HG03280 (cell line): ENCODE measurements at regions not wholly inside any gene's neighbourhood (a gene's known extent, or its start where the extent isn't known, plus 50 kb on each side); places are given as distances from the start of the nearest gene placed in this dataset.

Experiments used
- ATAC-seq: cut with Tn5 transposase; IDR thresholded peaks from one replicate; pipeline ENCODE4 v1.9.1; 2021; ENCODE audit warnings: mild to moderate bottlenecking, moderate library complexity; ENCODE audit not compliant: unreplicated experiment

DNA sequence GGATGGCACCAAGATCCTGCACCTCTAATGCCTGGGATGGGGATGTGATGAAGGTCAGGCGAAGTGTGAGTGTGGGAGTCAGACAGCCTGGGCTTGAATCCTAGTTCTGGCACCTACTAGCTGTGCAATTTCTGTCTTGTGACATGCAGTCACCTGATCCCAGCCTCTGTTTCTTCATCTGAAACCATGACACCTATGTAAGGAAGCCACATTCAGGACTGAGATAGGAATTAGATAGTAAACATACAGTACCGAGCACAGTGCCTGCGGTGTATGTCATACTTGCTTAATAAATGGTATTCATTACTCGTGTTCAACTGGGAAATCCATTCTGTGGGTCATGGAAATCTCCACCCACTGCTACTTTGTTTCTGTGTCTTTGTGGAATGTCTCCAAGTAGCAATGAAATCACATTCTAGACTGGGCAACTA lies 140.6 kb upstream of the STC2 start:
- ATAC-seq: no peak

DNA sequence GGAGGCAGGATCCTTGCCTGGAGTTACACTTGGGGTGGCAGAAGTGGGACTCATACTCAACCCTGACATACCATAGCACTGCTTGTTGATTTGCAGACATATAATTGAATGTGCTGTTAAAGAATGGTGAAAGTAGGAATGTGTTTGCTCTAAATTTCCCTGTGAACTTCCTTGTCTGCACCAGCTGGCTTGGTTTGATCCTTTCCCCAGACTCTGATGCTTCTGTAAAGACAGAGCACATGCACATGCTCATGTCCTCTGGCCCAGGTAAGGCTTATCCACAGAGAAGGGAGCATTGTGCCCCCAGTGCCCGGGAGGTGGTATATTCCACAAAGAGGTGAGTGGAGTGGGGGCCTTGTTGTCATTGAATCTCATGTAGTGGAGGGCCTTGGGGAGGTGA lies 138.0 kb upstream of the STC2 start:
- no peak for ATAC-seq

DNA sequence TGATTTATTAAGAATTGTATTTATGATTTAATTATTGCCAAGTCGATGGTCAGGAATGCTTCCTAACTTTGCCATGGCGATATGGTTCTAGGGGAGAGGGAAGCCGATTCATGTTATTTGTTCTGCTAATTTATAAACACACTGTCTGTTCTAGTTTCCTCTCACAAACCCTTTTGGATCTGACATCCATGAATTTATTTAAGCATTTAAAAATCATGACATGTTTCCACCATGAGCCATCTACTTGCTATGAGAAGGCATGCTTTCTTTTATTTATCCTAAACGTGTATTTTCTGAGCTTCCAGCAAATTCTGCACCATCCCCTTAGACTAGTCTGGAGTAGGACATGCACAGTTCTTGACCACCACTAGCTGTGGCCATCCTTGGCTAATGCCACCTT lies 136.6 kb upstream of the STC2 start:
- ATAC-seq: no peak

DNA sequence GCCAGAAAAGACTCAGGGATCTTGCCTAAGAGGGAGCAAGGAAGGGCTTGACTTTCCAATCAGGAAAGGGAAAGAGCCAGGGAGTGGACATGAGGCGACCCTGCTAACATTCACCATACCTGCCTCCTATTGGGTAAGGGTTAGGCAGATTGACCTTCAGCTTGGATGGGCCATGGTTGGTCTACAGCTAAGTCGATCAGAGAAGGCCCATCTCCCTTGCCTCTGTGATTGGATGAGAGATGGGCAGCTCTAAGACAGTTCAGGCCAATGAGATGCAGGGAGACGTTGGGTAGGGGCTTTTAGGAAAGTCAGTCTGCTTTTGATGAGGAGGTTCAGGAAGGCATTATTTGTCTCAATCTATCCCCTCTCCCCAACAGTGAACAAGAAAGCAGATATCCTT lies 135.0 kb upstream of the STC2 start:
- ATAC-seq: no peak

DNA sequence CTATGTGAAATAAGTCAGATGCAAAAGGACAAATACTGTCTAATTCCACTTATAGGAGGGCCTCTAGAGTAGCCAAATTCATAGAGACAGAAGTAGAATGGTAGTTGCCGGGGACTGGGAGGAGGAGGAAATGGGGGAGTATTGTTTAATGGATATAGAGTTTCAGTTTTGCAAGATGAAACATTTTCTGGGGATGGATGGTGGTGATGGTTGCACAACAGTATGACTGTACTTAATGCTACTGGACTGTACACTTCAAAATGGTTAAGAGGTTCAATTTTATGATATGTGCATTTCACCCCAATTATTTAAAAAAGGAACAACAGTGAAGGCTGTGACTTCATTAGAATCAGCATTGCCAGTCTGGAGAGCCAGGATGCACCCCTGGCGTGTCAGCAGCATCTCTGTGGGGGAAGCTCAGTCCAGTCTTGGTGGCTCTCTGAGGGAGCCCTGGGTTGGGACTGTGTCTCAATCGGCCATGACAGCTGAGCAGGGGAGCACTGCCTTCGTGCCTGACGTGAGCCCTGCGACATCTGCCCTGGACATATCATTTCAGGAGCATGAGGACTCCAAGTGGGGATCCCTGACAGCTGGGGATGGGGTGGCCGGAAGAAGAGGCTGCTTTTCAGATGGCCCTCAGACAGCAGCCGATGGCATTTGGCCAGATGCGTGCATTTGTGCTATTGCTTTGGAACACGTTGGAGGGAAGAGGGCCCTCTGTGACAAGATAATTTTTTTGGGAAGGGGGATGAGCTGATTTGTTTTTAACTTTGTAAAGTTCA lies 130.8 kb upstream of the STC2 start:
- no peak for ATAC-seq

DNA sequence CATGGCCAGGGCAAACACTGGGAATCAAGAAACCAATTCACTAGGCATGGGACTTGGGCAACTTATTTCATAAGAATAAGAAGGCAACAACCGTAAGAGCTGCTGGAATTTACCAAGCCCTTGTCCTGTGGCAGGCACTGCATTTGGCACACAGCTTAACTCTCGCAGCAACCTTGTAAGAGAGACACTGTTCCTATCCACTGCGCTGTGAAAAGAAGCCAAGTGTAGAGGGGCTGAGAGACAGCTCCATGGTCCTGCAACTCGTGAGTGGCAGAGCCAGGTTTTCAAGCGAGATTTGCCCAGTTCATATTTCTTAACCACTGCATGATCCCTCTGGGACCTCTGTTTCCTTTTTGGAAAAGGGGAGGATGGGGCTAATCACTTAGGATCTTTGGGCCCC lies 129.3 kb upstream of the STC2 start:
- no peak for ATAC-seq

DNA sequence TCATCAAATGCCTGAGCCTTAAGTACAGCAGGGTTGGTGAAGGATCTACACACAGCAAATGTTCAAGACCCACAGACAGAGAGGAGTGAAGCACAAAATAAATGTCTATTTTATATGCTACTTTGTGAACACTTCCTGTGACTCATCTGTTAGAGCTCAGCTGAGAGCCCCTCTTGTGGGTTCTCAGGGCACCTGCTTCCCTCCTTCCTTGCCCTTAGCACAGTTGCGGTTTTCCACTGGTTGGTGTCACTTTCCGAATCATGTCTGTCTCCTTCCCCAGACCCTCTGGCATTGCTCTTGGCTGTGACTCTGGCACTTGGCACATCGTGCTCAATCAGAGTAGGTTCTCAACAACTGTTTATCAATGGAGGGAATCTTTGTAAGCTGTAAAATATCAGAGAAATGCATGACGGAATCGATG lies 128.5 kb upstream of the STC2 start:
- no peak for ATAC-seq

DNA sequence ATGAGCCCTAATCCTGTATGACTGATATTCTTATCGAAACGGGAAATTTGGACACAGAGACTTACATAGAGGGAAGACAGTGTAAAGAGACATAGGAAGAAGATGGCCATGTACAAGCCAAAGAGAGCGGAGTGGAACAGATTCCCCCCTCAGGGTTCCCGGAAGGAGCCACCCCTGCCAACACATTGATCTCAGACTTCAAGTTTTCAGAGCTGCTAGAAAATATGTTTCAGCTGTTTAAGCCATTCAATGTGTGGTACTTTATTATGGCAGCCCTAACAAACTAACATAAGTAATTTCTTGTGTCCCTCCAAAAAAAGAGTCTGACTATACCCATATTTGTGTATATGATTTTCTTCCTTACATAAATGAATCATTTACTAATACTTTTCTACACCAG lies 128.0 kb upstream of the STC2 start:
- ATAC-seq: no peak

DNA sequence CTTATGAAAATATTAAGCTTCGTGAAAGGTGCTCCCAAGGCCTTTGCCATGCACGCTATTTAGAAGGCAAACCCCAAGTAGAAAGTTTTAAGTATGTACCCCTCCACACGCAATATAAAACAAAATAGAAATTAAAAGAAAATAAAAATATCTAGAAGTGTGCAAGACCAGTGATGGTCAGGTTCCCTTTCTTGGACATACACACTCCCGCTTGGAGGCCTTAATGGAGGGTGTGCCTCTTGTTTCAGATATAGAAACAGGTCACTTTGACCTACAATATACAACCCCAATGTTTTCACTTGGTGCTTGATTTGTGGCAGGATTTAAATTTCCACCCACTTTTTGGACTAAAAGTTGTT lies 127.4 kb upstream of the STC2 start:
- ATAC-seq: no peak

DNA sequence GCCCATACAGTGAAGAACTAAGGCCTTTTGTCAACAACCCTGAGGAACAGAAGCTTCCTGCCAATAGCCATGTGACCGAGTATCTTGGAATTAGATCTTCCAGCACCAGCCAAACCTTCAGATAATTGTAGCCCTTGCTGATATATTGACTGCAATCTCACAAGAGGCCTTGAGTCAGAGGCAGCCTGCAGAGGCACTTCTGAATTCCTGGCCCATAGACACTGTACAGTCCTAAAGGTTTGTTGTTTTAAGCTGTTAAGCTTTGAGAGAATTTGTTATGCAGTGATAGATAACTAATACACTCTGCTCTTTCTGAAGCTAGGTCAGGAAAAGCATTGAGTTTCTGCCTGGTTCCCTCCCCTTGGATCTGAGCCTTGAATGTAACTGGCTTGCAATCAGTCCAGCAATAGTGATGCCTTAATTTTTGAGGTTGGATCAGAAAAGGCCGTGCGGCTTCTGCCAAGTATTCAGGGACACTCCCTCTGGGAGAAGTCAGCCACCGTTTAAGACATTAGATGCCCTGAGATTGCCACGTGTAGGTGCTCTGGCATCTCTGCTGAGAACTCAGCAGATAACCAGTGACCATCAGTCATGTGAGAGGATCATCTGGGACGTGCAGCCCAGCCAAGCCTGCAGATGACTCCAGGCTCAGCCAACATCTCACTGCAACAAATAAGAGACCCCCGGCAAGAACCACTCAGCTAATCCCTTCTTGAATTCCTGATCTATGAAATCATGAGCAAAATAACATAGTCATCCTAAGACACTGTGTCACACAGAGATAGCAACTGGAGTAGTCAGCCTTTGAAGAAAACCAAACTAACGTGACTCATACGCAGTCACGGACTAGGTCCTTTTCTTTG lies 126.8 kb upstream of the STC2 start:
- ATAC-seq: no peak

DNA sequence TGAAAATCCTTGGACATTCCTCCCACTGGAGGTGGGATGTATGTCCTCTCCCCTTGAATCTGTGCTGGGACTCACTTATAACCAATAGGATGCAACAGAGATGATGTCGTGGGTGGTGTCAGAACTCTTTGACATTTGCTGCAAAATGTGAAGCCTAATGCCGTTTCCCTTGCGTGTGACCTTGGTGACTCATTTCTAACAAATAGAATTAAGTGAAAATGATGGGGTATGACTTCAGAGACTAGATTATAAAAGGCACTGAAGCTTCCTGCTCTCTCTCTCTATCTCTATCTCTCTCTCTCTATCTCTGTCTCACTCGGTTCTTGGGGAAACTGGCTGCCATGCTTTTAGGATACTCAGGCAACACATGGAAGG lies 126.1 kb upstream of the STC2 start:
- ATAC-seq: no peak

DNA sequence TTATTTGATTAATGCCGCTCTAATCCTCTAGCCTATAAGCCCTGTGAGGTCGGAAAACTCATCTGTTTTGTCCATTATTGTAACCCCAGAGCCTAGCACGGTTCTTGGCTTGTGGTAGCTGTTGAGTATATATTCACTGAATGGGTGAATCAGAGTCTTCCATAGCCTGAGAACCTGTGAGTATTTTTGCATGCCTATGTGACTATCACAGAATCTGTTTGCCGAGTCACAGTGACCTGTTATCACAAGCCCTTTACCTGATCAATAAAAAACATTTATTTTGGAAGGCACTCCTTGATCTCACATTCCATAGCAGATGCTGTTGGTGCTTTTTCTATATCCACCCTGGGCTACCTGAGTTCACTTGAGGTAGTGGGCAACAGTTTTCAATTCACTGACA lies 125.0 kb upstream of the STC2 start:
- ATAC-seq: no peak

DNA sequence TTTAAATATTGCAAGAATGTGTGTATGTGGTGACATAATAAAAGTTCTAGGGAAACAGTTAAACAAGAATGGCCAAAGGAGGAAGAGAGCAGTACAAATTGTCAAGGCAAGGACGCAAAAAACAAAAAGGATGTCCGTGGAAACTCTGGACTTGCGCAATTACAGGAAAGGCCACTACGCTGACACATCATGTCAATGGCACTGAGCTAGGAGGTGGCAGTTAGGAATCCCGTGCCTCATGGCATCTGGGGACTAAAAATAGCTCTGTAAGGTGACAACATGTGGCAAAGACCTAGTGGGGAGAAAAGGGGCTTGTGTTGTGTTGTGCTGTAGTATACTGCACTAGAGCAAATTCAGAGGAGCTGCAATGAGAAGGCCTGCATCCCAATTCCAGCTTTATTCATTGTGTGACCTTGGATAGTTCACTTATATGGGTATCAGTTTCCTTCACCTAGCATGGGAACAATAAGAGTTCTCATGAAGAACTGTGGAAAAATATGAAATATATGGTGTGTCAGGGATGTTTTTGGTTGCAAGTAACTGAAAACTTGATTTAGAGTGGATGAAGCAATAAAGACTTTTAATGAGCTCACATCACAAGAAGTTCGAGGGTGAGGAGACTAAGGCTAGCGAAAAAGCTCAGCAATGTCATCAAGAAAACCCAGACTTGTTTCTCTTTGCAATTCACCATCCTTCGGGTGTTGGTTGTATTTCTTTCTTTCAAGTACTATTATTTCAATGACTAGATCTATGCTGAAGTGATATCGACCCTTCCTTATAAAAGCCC lies 124.1 kb upstream of the STC2 start:
- ATAC-seq: no peak

DNA sequence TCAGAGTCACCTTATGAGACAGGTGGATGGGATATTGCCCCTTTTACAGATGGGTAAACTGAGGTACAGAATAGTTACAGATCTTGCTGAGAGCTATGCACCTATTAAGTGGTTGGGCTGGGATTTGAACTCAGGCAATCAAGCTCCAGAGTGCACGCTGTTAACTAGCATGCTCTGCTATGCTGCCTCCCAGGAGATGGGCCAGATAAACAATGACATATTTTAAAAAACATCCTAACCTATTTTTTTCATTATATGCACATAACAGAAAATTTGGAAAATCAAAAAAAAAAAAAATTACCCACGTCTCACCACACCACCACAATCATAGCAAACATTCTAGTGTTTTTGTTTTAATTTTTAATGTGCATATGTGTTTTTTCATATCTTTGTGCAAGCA lies 123.4 kb upstream of the STC2 start:
- no peak for ATAC-seq

DNA sequence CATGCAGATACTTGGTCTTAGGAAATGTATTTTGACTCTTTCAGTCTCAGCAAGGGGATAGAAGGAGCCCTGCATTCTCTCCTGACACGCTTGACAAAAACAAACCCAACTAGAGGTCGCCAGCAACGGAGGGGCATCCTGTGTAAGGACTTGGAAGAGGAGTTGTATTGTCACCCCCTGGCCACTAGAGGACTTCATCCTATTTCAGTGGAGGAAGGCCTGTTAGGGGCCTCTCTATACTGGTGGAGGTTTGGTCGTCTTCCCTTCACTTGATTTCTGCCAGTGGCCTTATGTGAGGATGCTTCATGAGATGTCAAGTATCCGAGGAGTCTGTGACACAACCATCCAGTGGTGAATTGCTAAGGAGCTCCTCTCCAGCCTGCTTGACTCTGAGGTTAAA lies 122.8 kb upstream of the STC2 start:
- no peak for ATAC-seq

DNA sequence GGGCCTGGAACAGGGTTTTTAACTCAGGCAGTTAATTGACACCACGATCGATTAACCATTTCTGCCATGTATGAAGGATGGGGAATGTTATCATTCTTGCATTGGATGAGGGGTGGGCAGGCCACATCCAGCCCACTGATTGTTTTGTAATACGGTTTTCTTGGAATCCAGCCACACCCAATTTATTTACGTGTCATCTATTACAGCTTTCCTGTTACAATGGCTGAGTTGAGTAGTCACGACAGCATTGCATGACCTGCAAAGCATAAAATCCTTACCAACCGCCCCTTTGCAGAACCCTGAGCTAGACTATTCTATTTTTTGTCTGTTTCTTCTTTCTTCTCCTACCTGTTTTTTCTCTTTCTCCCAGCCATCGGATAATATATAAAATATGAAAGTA lies 122.0 kb upstream of the STC2 start:
- no peak for ATAC-seq

DNA sequence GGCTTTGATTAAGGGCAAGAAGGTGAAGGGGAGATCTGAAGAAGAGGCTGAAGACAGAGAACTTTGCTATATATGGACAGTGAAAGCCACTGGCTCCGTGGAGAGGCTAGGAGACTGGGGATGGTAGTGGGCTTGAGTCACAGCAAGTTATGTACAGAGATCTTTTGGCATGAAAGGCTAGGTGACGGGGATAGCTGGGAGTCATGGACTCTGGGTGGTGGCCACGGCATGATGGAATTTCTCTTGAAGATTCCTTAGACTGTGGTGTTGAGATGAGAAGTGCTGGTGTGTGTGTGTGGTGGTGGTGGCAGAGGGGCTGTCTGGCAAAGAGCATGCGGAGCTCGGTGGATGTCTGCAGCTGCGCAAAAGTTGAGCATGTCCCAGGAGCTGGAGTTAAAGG lies 120.6 kb upstream of the STC2 start:
- no peak for ATAC-seq

DNA sequence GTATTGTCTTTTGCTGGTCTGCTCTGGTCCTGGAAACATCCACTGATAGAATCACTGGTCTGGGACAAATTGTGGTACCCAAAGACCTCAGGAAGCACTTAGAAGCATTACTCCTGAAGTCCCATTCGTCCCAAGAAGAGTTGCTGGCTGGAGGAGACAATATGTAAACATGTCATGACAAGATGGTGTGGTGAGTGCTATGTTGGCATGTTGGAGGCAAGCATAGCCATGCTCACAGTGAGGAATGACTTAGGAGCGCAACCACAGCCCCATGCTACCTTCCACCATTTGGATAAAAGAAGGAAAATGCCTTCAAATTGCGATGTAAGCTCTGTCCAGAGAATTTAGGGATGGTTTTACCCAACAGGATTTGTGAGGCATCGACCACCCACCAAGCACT lies 115.8 kb upstream of the STC2 start:
- ATAC-seq: no peak

DNA sequence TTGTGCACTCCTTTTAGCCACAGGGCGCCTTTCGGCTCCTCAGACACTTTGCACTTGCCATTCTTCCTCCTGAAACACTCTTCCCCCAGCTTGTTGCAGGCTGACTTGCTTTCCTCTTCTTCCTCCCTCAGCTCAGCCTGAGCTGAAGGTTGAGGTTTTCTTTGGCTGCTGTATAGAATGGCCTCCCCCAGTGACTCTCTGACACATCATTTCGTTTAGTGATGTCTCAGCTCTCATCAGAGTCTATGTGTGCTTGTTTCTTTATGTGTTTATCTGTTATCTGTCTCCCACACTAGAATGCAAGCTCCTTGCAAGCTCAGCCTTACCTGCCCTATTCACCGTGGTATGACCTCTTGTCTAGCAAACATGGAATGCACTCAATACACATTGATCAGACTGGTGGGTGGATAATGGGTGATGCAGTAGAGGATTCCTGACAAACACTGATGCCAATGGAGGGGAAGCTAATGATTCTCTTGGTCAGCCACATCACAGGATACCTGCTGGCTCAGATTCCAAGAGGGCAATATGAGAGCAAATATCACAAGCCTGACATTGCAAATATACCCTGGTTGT lies 112.9 kb upstream of the STC2 start:
- ATAC-seq: no peak

DNA sequence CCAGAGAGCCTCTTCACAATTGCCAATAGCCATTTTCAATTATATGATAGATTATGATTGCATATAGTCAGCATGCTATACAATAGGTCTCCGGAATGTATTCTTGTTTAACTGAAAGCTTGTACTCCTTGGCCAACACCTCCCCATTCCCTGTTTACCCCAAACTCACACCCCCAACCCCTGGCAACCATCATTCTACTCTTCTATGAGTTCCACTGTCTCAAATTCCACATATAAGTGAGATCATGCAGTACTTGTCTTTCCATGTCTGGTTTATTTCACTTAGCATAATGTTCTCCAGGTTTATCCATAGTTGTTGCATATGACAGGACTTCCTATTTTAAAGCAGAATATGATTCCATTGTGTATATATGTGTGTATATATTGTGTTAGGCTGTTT lies 110.7 kb upstream of the STC2 start:
- no peak for ATAC-seq

DNA sequence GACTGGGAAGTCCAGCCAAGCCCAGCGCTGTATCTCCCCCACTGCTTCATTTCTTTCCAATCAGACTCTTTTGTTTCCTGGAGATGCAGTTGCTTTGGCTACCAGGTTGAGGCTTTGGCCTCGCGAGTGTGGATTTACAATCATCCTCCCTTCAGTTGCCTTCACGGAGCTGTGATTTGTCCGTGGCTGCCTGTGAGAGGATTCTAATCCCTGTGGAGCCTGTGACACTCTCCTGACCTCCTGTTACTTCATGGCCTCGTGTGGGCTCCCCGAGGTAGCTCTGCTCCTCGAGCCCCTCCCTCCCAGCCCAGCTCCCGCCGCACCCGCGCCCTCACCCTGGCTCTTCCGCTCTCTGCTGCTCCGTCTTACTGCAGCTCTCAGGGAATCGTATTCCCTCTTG lies 107.2 kb upstream of the STC2 start:
- ATAC-seq: no peak
